GM12875 (cell line): ENCODE measurements at regions not wholly inside any gene's neighbourhood (a gene's known extent, or its start where the extent isn't known, plus 50 kb on each side); places are given as distances from the start of the nearest gene placed in this dataset.

ENCODE experiments used
- H3K4me3 ChIP-seq: one replicate; pipeline ENCODE4 v1.5.1; 2011; ENCODE audit warnings: low read depth, low read length, control low read depth
- CTCF ChIP-seq: IDR thresholded peaks from 2 replicates; pipeline ENCODE4 v1.5.1; 2011; ENCODE audit warnings: low read depth, mild to moderate bottlenecking, control low read depth, inconsistent platforms, low read length, moderate library complexity, borderline replicate concordance; ENCODE audit not compliant: insufficient read depth

- TF ChIP-seq CTCF, result no peak
Measured at GRCh38 chr2:33660416-33661123, 61.5 kb upstream of the FAM98A start.

GRCh38 chr2:33655626-33656320 lies 56.7 kb upstream of the FAM98A start:
- H3K4me3 ChIP-seq, result no peak overlapping the region
- TF ChIP-seq CTCF, result no peak

More at GRCh38 chr2:33660416-33661123, 61.5 kb upstream of the FAM98A start:
- no peak overlapping the region for H3K4me3 ChIP-seq

GRCh38 chr2:33652830-33653229 lies 53.7 kb upstream of the FAM98A start:
- no peak for TF ChIP-seq CTCF
- no peak overlapping the region for H3K4me3 ChIP-seq

- H3K4me3 ChIP-seq, result no peak overlapping the region
- TF ChIP-seq CTCF, result no peak
Measured at GRCh38 chr2:33650171-33650570, 51.1 kb upstream of the FAM98A start.
